ENCODE measurements at regions not wholly inside any gene's neighbourhood (a gene's known extent, or its start where the extent isn't known, plus 50 kb on each side); places are given as distances from the start of the nearest gene placed in this dataset.

DNA sequence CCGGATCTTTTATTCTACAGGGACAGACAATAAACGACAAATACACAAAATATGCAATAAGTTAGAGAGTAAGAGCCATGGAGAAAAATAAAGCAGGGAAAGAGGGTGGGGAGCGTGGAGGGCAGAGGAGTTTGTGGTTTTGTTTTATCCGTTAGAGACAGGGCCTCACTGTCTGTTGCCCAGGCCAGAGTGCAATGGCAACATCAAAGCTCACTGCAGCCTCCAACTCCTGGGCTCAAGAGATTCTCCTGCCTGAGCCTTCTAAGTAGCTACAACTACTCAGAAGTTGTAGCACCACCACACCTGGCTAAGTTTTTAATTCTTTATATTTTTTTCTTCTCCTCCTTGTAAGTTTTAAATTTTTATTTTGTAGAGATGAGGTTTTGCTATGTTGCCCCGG lies 54.5 kb upstream of the CTNNA1 start:
- no peaks in the 10 kb centered on the region for H3K36me3 ChIP-seq (replicated peaks in 1 of 2)

GRCh38 chr5:138697720-138698360 lies 55.4 kb upstream of the CTNNA1 start:
- Histone ChIP-seq H3K9me3 (replicated peaks in 1 of 3) (no peaks in the 10 kb centered on the region), H3K4me3 (no peak overlapping the region), H3K4me1 (replicated peaks in 1 of 2) (peaks cover 0 to 4% of the 10 kb centered on the region in 2 donors), H3K27ac (no peak overlapping the region), H3K27me3 (no peaks in the 10 kb centered on the region), H3K36me3 (replicated peaks in 1 of 2) (no peaks in the 10 kb centered on the region)
- intact Hi-C loops (cut with DNase I), result no loop called here
- no peak for DNase-seq
- 80 to 84% (median 83%) methylated on average over 6 to 7 of the region's 7 CpGs for WGBS, 4 donors
- TF ChIP-seq POLR2A (IDR thresholded peaks at IDR 0.05), result no peak
- TF ChIP-seq, protein P1, sequence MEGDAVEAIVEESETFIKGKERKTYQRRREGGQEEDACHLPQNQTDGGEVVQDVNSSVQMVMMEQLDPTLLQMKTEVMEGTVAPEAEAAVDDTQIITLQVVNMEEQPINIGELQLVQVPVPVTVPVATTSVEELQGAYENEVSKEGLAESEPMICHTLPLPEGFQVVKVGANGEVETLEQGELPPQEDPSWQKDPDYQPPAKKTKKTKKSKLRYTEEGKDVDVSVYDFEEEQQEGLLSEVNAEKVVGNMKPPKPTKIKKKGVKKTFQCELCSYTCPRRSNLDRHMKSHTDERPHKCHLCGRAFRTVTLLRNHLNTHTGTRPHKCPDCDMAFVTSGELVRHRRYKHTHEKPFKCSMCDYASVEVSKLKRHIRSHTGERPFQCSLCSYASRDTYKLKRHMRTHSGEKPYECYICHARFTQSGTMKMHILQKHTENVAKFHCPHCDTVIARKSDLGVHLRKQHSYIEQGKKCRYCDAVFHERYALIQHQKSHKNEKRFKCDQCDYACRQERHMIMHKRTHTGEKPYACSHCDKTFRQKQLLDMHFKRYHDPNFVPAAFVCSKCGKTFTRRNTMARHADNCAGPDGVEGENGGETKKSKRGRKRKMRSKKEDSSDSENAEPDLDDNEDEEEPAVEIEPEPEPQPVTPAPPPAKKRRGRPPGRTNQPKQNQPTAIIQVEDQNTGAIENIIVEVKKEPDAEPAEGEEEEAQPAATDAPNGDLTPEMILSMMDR (IDR thresholded peaks at IDR 0.05), result no peak

More for the DNA sequence above, 54.5 kb upstream of the CTNNA1 start:
- Histone ChIP-seq H3K4me3 (no peak overlapping the region), H3K4me1 (replicated peaks in 1 of 2) (peaks cover 0 to 7% of the 10 kb centered on the region in 2 donors), H3K27ac (no peak overlapping the region), H3K27me3 (no peaks in the 10 kb centered on the region), H3K9me3 (replicated peaks in 1 of 3) (no peaks in the 10 kb centered on the region)
- 79 to 86% (median 82%) methylated on average over 5 of the region's 5 CpGs for whole genome bisulfite sequencing, 4 donors
- no peak for DNase-seq
- no peak for TF ChIP-seq POLR2A (IDR thresholded peaks at IDR 0.05)
- TF ChIP-seq, protein P1 (IDR thresholded peaks at IDR 0.05), result no peak
- intact Hi-C loops (cut with DNase I), result no loop called here

DNA sequence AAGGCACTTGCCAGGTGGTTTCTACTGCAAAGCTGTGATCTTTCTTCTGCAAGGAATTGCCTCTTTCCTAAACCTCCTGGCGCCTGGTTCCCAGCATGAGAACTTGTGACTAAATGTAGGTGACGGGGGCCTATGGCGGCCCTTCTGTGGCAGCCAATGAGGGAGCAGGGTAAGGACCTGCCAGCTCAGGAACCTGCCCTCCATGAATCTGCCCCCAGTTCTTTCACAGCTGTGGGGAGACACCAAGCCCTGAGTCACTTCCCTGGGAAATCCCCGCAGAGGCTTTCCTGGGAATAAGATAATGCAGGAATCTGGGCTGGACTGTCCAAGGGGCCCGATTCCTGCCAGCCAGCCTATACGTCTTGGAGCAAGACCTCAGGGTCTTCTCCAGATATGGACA lies 56.7 kb upstream of the CTNNA1 start:
- Histone ChIP-seq H3K36me3 (replicated peaks in 1 of 2) (no peaks in the 10 kb centered on the region), H3K27me3 (no peaks in the 10 kb centered on the region), H3K4me1 (replicated peaks in 1 of 2) (no peaks in the 10 kb centered on the region), H3K9me3 (replicated peaks in 1 of 3) (no peaks in the 10 kb centered on the region), H3K27ac (no peak overlapping the region), H3K4me3 (no peak overlapping the region)
- intact Hi-C loops (cut with DNase I), result no loop called here
- TF ChIP-seq, protein P1 (IDR thresholded peaks at IDR 0.05), result no peak
- no peak for TF ChIP-seq POLR2A (IDR thresholded peaks at IDR 0.05)
- 69 to 86% (median 80%) methylated on average over 6 of the region's 6 CpGs; no CpG with 5 or more reads in 1 of the 4 donors for WGBS, 4 donors
- DNase-seq, result peak in 1 of 7 donors; percentile 35

DNA sequence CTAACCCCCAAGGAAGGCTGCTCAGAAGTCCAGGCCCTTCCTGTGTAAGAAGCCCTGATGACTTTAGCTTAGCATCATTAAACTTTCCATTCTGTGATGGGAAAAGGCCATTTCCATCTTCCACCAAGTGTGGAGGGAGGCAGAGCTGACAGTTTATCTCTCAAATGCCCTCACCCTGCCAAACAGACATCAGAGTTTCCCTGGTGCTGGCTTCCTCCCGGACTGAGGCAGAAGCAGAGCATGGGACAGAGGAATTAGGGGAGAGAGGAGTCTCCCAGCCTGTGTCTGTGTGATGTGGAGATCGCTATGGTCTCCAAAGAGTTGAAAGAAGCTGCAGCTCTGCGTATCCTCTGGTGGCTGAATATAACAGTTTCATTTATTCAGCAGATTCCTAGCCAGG lies 57.4 kb upstream of the CTNNA1 start:
- WGBS, 4 donors, result 80 to 95% (median 89%) methylated on average over 3 of the region's 3 CpGs
- peak in 1 of 7 donors; percentile 42 for DNase-seq
- Histone ChIP-seq H3K9me3 (replicated peaks in 1 of 3) (no peaks in the 10 kb centered on the region), H3K4me3 (no peak overlapping the region), H3K36me3 (replicated peaks in 1 of 2) (no peaks in the 10 kb centered on the region), H3K27ac (no peak overlapping the region), H3K4me1 (replicated peaks in 1 of 2) (no peaks in the 10 kb centered on the region), H3K27me3 (no peaks in the 10 kb centered on the region)
- no peak for TF ChIP-seq POLR2A (IDR thresholded peaks at IDR 0.05)
- TF ChIP-seq, protein P1 (IDR thresholded peaks at IDR 0.05), result no peak
- intact Hi-C loops (cut with DNase I), result no loop called here
